ENCODE measurements at regions not wholly inside any gene's neighbourhood (a gene's known extent, or its start where the extent isn't known, plus 50 kb on each side); places are given as distances from the start of the nearest gene placed in this dataset.

DNA sequence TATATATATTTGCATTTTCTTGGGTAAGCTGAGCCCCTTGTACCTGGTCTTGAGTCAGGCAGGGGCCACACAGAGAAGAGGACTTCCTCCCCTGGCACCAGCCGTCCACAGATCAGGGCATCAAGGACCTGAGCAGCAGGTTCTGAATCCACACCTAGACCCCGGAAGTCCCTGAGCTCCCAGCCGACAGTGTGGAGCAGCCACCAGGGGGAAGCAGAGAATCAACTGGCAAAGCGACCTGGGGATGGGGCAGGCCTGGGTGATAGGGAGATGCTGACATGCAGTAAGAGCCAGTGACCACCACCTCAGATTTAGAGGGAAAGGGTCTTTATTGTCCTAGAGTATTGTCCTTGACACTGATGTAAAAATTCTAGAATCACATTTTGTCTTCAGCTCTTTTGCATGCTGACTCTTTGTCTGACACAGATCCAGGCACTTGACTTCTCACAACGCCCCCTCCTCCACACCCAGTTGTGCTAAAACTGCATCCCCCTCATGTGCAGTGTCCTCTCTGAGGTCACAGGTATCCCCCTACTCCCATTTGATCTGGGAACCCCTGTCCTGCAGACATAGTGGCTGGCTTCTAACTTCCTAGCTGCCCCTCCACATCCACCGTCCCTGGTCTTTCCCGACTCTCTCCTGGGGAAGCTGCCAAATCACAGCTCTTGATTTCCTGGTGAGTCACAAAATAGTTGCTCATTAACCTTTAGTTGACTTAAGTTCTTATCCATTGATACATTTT lies 109.3 kb downstream of the GGTLC2 start:
- H3K27ac ChIP-seq (ENCODE audit: low read length in 2 of 2), result peak overlapping the region in 1 of 2 donors; percentile 12
- H3K27me3 ChIP-seq (replicated peaks in 1 of 4; ENCODE audit: control extremely low read depth in 1 of 4, control insufficient read depth in 3 of 4, insufficient read depth in 4 of 4, low read length in 3 of 4), result no peaks in the 10 kb centered on the region
- H3K9me3 ChIP-seq (ENCODE audit: control extremely low read depth in 1 of 3, control insufficient read depth in 2 of 3, insufficient read depth in 1 of 3, low read length in 2 of 3), result peaks cover 0 to 17% (median 0%) of the 10 kb centered on the region in 3 donors
- 61% methylated on average over 4 of the region's 7 CpGs for WGBS (ENCODE audit: insufficient coverage)
- ATAC-seq (ENCODE audit: low read depth), result peak; percentile 86
- intact Hi-C loops (cut with micrococcal nuclease), result loop anchor here (1.0 kb wide), 2 partner anchors 131 to 203 kb away; no protein-coding TSS in a partner anchor
- H4K20me1 ChIP-seq (ENCODE audit: control insufficient read depth, insufficient read depth, low read length, poor library complexity, severe bottlenecking), result no peaks in the 10 kb centered on the region
- Mint-ChIP-seq H3K4me3 (no peak overlapping the region), H3K27ac (peak overlapping the region; percentile 72), H3K9me3 (ENCODE audit: insufficient read depth) (no peaks in the 10 kb centered on the region), H3K27me3 (no peaks in the 10 kb centered on the region), H3K4me1 (peaks cover 27% of the 10 kb centered on the region)
- no peak for TF ChIP-seq EZH2 (IDR thresholded peaks at IDR 0.05; ENCODE audit: borderline replicate concordance, insufficient read depth, low read depth, low read length, poor library complexity, severe bottlenecking)
- TF ChIP-seq, protein P1, sequence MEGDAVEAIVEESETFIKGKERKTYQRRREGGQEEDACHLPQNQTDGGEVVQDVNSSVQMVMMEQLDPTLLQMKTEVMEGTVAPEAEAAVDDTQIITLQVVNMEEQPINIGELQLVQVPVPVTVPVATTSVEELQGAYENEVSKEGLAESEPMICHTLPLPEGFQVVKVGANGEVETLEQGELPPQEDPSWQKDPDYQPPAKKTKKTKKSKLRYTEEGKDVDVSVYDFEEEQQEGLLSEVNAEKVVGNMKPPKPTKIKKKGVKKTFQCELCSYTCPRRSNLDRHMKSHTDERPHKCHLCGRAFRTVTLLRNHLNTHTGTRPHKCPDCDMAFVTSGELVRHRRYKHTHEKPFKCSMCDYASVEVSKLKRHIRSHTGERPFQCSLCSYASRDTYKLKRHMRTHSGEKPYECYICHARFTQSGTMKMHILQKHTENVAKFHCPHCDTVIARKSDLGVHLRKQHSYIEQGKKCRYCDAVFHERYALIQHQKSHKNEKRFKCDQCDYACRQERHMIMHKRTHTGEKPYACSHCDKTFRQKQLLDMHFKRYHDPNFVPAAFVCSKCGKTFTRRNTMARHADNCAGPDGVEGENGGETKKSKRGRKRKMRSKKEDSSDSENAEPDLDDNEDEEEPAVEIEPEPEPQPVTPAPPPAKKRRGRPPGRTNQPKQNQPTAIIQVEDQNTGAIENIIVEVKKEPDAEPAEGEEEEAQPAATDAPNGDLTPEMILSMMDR (IDR thresholded peaks at IDR 0.05), result peak; percentile 74
- peaks cover 14 to 17% of the 10 kb centered on the region in 2 donors for H3K4me1 ChIP-seq (ENCODE audit: control insufficient read depth in 2 of 2, insufficient read depth in 2 of 2, low read length in 2 of 2)
- no peaks in the 10 kb centered on the region for H3K36me3 ChIP-seq (replicated peaks in 1 of 2; ENCODE audit: control extremely low read depth in 1 of 2, control insufficient read depth in 1 of 2, extremely low read depth in 1 of 2, insufficient read depth in 2 of 2, low read length in 1 of 2)
- POLR2A ChIA-PET, result interaction anchor here (1.1 kb wide), 1 partner anchor 188 kb away, joined by 4 read pairs; no protein-coding TSS in a partner anchor
- H3K4me3 ChIP-seq (ENCODE audit: control extremely low read depth in 1 of 5, extremely low read depth in 1 of 5, insufficient read depth in 1 of 5, low read depth in 2 of 5, low read length in 4 of 5), result no peak overlapping the region
- peak overlapping the region; percentile 59 for H3K4me2 ChIP-seq (replicated peaks; ENCODE audit: low read depth, low read length, poor library complexity, severe bottlenecking)
- DNase-seq, result peak; percentile 79
- H2AFZ ChIP-seq (ENCODE audit: insufficient read depth, low read depth, low read length, poor library complexity, severe bottlenecking), result no peak overlapping the region
- H3K9ac ChIP-seq (ENCODE audit: low read length), result no peak overlapping the region
- CTCF ChIA-PET, result interaction anchor here (0.6 to 6.2 kb wide), 53 partner anchors 9 to 454 kb away, joined by 3 to 91 read pairs (median 5); no protein-coding TSS in a partner anchor
- no peaks in the 10 kb centered on the region for H3K79me2 ChIP-seq (ENCODE audit: control insufficient read depth, insufficient read depth, low read length)

DNA sequence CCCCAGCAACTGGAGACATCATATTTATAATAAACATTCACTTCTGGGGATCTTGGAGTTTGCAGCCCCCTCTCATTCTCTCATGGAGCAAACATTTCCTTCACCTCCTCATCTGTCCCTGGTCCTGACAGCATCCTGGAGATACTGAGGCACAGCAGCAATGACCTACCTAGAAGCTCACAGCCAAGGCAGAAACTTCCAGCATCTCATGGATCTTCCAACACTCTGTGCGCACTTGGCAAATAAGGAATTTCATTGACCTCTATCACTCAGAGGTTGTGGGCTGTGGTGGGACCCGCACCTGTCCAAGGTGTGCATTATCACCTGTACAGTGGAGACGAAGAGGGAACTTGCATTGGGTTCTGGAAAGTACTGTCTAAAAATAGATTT lies 109.8 kb downstream of the GGTLC2 start:
- Histone ChIP-seq H3K27ac (ENCODE audit: low read length in 2 of 2) (peak overlapping the region in 1 of 2 donors; percentile 12), H3K27me3 (replicated peaks in 1 of 4; ENCODE audit: control extremely low read depth in 1 of 4, control insufficient read depth in 3 of 4, insufficient read depth in 4 of 4, low read length in 3 of 4) (no peaks in the 10 kb centered on the region), H3K79me2 (ENCODE audit: control insufficient read depth, insufficient read depth, low read length) (no peaks in the 10 kb centered on the region), H3K4me1 (ENCODE audit: control insufficient read depth in 2 of 2, insufficient read depth in 2 of 2, low read length in 2 of 2) (peaks cover 14 to 17% of the 10 kb centered on the region in 2 donors), H3K9ac (ENCODE audit: low read length) (no peak overlapping the region), H3K4me2 (replicated peaks; ENCODE audit: low read depth, low read length, poor library complexity, severe bottlenecking) (no peak overlapping the region), H3K4me3 (ENCODE audit: control extremely low read depth in 1 of 5, extremely low read depth in 1 of 5, insufficient read depth in 1 of 5, low read depth in 2 of 5, low read length in 4 of 5) (no peak overlapping the region), H4K20me1 (ENCODE audit: control insufficient read depth, insufficient read depth, low read length, poor library complexity, severe bottlenecking) (no peaks in the 10 kb centered on the region), H3K36me3 (replicated peaks in 1 of 2; ENCODE audit: control extremely low read depth in 1 of 2, control insufficient read depth in 1 of 2, extremely low read depth in 1 of 2, insufficient read depth in 2 of 2, low read length in 1 of 2) (no peaks in the 10 kb centered on the region), H3K9me3 (ENCODE audit: control extremely low read depth in 1 of 3, control insufficient read depth in 2 of 3, insufficient read depth in 1 of 3, low read length in 2 of 3) (peaks cover 0 to 17% (median 0%) of the 10 kb centered on the region in 3 donors), H2AFZ (ENCODE audit: insufficient read depth, low read depth, low read length, poor library complexity, severe bottlenecking) (no peak overlapping the region)
- Mint-ChIP-seq H3K4me3 (no peak overlapping the region), H3K9me3 (ENCODE audit: insufficient read depth) (no peaks in the 10 kb centered on the region), H3K27ac (peak overlapping the region; percentile 41), H3K27me3 (no peaks in the 10 kb centered on the region), H3K4me1 (peaks cover 25% of the 10 kb centered on the region)
- POLR2A ChIA-PET, result no interaction called here
- ATAC-seq (ENCODE audit: low read depth), result no peak
- no peak for TF ChIP-seq EZH2 (IDR thresholded peaks at IDR 0.05; ENCODE audit: borderline replicate concordance, insufficient read depth, low read depth, low read length, poor library complexity, severe bottlenecking)
- TF ChIP-seq, protein P1 (IDR thresholded peaks at IDR 0.05), result no peak
- no CpG with 5 or more reads among the region's 3 CpGs for WGBS (ENCODE audit: insufficient coverage)
- no peak for DNase-seq
- intact Hi-C loops (cut with micrococcal nuclease), result no loop called here
- CTCF ChIA-PET, result interaction anchor here (0.8 to 6.2 kb wide), 32 partner anchors 9 to 374 kb away, joined by 3 to 91 read pairs (median 6); no protein-coding TSS in a partner anchor
